Osteoblast (primary cell): ENCODE measurements at regions not wholly inside any gene's neighbourhood (a gene's known extent, or its start where the extent isn't known, plus 50 kb on each side); places are given as distances from the start of the nearest gene placed in this dataset.

ENCODE experiments used
- DNase-seq: peaks from one replicate; pipeline ENCODE4 v3.0.0; 2011; ENCODE audit warnings: low spot score, mixed read lengths; ENCODE audit not compliant: insufficient read length; ENCODE audit errors: missing footprints
- H2AFZ ChIP-seq: 2 replicates; pipeline ENCODE4 v1.6.0; 2011; ENCODE audit warnings: mild to moderate bottlenecking, low read length
- H3K27ac ChIP-seq: 2 replicates; pipeline ENCODE4 v1.5.1; 2011; ENCODE audit warnings: mild to moderate bottlenecking, low read depth, low read length, moderate library complexity
- H3K27me3 ChIP-seq: 2 replicates; pipeline ENCODE4 v1.6.0; 2012; ENCODE audit warnings: mild to moderate bottlenecking, control low read depth, inconsistent platforms, low read length, moderate library complexity; ENCODE audit not compliant: insufficient read depth
- H3K36me3 ChIP-seq: 2 replicates; pipeline ENCODE4 v1.5.1; 2011; ENCODE audit warnings: mild to moderate bottlenecking, low read length, control low read depth, moderate library complexity; ENCODE audit not compliant: insufficient read depth
- H3K4me1 ChIP-seq: 2 replicates; pipeline ENCODE4 v1.5.1; 2011; ENCODE audit warnings: mild to moderate bottlenecking, low read length, control low read depth, moderate library complexity; ENCODE audit not compliant: insufficient read depth
- H3K4me2 ChIP-seq: 2 replicates; pipeline ENCODE4 v1.6.0; 2011; ENCODE audit warnings: mild to moderate bottlenecking, low read length; ENCODE audit not compliant: insufficient read depth
- H3K4me3 ChIP-seq: fragments of 200-600 bp; sonication (generic); 3 replicates; pipeline ENCODE4 v1.5.1; 2012; ENCODE audit warnings: mild to moderate bottlenecking, low read length, inconsistent platforms; ENCODE audit not compliant: insufficient read depth
- H3K79me2 ChIP-seq: 2 replicates; pipeline ENCODE4 v1.6.0; 2012; ENCODE audit warnings: mild to moderate bottlenecking, low read length, control low read depth, inconsistent platforms; ENCODE audit not compliant: insufficient read depth
- H3K9me3 ChIP-seq: 2 replicates; pipeline ENCODE4 v1.5.1; 2011; ENCODE audit warnings: low read depth, low read length, control low read depth
- H4K20me1 ChIP-seq: 2 replicates; pipeline ENCODE4 v1.6.0; 2012; ENCODE audit warnings: mild to moderate bottlenecking, low read length, control low read depth; ENCODE audit not compliant: insufficient read depth
- CTCF ChIP-seq: IDR thresholded peaks from 2 replicates; pipeline ENCODE4 v1.5.1; 2011; ENCODE audit warnings: mild to moderate bottlenecking, low read depth, low read length, moderate library complexity; ENCODE audit errors: extremely low read depth

GRCh38 chr16:79747688-79748087 is 147.2 kb upstream of the MAF start:
- H3K79me2 ChIP-seq: no peaks in the 10 kb centered on the region
- H3K4me3 ChIP-seq: no peak overlapping the region
- no peak overlapping the region for H2AFZ ChIP-seq
- no peak overlapping the region for H3K4me2 ChIP-seq
- no peak for DNase-seq
- H3K9me3 ChIP-seq: peaks cover 3% of the 10 kb centered on the region
- no peak for TF ChIP-seq CTCF
- no peaks in the 10 kb centered on the region for H3K36me3 ChIP-seq
- H3K4me1 ChIP-seq: peaks cover 10% of the 10 kb centered on the region
- peaks cover 2% of the 10 kb centered on the region for H3K27me3 ChIP-seq
- H3K27ac ChIP-seq: no peak overlapping the region
- no peaks in the 10 kb centered on the region for H4K20me1 ChIP-seq

GRCh38 chr16:79740252-79740651 is 139.7 kb upstream of the MAF start:
- Histone ChIP-seq H3K4me2 (no peak overlapping the region), H3K79me2 (no peaks in the 10 kb centered on the region), H3K36me3 (no peaks in the 10 kb centered on the region), H2AFZ (no peak overlapping the region), H3K27ac (no peak overlapping the region), H3K4me3 (no peak overlapping the region), H3K27me3 (no peaks in the 10 kb centered on the region), H4K20me1 (no peaks in the 10 kb centered on the region), H3K9me3 (no peaks in the 10 kb centered on the region), H3K4me1 (no peaks in the 10 kb centered on the region)
- no peak for DNase-seq
- no peak for TF ChIP-seq CTCF

- Histone ChIP-seq H3K4me1 (no peaks in the 10 kb centered on the region), H3K27me3 (peaks cover 3% of the 10 kb centered on the region)
These were observed 134.7 kb upstream of the MAF start for GRCh38 chr16:79735271-79735670.

GRCh38 chr16:79734721-79735120 is 134.2 kb upstream of the MAF start:
- H3K36me3 ChIP-seq: no peaks in the 10 kb centered on the region
- no peaks in the 10 kb centered on the region for H3K79me2 ChIP-seq
- no peak overlapping the region for H2AFZ ChIP-seq
- no peaks in the 10 kb centered on the region for H3K9me3 ChIP-seq
- H3K27me3 ChIP-seq: peaks cover 3% of the 10 kb centered on the region
- H3K4me3 ChIP-seq: no peak overlapping the region
- no peak for DNase-seq
- H3K27ac ChIP-seq: no peak overlapping the region
- TF ChIP-seq CTCF: no peak
- no peak overlapping the region for H3K4me2 ChIP-seq
- H3K4me1 ChIP-seq: no peaks in the 10 kb centered on the region
- H4K20me1 ChIP-seq: no peaks in the 10 kb centered on the region

More at GRCh38 chr16:79735271-79735670, 134.7 kb upstream of the MAF start:
- no peak overlapping the region for H2AFZ ChIP-seq
- H3K36me3 ChIP-seq: no peaks in the 10 kb centered on the region
- no peak for TF ChIP-seq CTCF
- no peak overlapping the region for H3K4me3 ChIP-seq
- no peak overlapping the region for H3K4me2 ChIP-seq
- no peak overlapping the region for H3K27ac ChIP-seq
- DNase-seq: no peak
- H4K20me1 ChIP-seq: no peaks in the 10 kb centered on the region
- H3K9me3 ChIP-seq: no peaks in the 10 kb centered on the region
- no peaks in the 10 kb centered on the region for H3K79me2 ChIP-seq
